Middle frontal gyrus (tissue), 1 donor: ENCODE measurements at regions not wholly inside any gene's neighbourhood (a gene's known extent, or its start where the extent isn't known, plus 50 kb on each side); places are given as distances from the start of the nearest gene placed in this dataset.
"Not testable (repeated sequence)": the region's sequence is repeated elsewhere in the genome, so short reads cannot be mapped to it uniquely, and the experiment has no call there.

Experiments
- DNase-seq: peaks from one replicate; pipeline ENCODE4 v3.0.0-alpha.2; 2015; ENCODE audit warnings: low spot score; ENCODE audit errors: extremely low spot score

DNA sequence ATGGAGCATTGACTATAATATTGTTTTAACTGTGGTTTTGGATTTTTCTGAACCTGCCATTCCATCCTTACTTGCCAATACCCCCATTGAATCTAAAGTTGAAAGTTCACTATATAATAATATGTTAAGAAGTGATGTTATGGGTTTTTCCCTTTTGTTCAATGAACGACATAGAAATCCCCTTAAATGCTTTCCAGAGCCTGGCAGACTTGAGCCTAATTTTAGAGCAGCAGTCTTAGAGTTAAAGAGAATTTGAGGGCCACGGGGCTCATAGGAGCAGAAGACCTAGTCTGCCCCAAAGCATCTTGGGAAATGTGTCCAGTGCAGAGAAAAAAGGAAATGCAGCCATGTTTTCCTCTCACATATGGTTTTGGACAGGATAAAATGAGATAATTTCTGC, 146.1 kb upstream of the SLC44A1 start:
- DNase-seq = no peak

DNA sequence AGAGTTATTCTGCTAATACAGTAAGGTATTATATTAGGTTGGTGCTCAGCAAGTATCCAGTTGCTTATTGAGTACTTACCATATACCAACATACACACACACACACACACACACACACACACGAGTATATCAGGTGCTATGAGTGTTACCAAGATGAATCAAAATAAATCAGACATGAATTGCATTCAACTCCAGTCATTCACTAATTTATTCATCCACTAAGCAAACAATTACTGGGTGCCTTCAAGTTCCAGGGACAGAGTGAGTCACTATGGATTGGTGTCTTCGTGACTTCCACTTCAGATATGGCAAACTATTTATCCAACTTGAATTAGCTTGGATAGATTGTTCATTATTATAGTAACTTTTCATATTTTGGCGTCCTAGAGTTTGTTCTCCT, 140.7 kb upstream of the SLC44A1 start:
- DNase-seq = no peak

DNA sequence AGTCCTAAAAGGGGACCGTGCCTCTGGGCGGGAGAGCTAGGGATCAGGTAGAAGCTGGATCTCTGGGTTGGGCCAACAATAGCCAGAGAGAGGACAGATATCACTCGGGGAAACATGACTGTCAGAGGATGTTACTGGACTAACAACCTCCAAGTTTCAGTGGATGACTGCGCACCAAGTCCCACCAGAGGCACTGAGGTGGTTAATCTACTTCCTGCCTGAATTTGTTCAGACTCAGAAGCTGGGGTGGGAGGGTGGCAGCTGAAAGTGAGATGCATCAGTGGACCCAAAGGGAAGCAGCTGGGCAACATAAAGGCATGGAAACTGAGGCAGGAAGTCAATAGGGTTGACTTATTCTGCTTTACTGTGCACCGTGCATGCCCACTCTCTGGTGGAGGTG, 130.1 kb upstream of the SLC44A1 start:
- no peak for DNase-seq

DNA sequence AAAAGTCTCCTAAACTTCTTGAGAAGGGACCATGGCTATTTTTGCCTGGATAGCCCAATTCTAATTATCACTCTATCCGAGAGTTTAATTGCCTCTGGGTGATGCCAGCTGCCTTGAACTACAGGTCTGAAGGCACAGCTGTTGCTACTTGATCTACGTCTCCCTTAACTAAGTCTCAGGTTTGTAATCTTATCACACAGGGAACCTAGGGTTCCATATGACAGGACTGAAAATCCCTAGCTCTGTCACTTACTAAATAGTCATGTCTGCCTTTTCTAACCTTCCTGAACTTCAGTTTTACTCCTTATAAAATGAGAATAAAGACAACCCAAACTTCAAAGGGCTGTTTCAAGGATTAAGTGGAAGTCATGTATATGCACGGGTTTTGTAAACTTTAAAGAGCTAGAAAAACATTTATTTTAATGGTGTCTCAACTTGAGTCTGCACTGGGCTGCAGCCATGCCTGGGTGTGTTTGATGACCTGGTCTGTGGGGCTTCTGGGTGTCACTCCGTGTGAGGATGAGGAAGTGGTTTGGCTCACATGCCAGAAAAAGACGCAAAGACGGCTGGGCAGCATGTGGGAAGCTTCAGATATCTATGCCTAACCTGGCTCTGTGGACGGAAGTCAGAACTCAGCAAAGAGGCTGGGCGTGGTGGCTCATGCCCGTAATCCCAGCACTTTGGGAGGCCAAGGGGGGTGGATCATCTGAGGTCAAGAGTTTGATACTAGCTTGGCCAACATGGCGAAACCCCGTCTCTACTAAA, 129.3 kb upstream of the SLC44A1 start:
- DNase-seq = no peak

DNA sequence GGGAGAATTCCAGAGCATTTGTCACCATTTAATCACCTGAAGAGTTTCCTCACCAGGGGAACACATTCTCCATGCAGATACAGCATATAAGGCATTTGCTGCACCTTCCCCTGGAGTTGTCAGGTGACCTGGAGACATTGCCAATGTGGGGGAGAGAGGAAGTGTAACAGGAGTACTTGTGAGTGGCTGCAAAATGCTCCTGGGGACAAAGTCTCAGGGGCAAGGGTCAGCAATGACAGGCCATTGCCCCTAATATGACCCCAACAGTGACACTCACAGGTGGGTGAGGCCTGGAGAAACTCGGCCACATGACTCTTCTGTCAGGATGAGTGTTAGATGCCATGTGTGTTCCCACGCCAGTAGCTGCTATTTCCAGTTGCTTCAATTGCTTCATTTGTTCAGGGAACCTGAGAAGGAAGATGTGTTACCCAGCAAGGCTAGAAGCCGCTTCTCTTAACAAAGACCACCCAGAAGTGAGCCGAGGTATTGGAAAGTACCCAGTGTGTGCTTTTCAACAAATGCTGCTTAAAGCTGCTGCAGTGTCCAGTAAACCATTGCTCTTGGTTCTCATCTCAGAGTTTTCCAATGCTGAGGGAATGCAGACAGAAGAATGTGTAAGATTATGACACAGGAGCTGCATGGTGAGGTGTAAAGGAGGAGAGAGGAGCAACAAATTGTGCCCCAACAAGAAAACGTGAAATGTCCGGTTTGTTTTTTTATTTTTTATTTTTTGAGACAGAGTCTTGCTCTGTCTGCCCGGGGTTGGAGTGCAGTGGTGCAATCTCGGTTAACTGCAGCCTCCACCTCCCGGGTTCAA, 128.2 kb upstream of the SLC44A1 start:
- DNase-seq = no peak

DNA sequence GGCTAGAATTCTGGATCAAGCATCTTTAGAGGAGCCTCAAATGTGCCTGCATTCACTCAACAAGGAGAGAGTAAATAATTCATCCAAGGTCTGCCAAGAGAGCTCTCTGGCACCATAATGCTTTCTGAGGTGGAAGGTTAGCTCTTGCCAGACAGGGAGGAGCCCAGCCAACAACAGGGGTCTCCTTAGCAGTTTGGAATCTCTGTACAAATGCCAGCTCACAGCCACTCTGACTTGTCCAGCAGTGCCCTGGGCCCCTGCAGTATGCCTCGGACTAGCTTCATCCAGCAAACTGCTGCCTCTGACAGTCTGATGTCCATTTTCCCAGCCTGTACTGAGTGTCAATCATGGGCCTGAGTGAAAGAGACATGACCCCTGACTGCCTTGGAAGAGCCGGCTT, 127.2 kb upstream of the SLC44A1 start:
- DNase-seq = no peak

DNA sequence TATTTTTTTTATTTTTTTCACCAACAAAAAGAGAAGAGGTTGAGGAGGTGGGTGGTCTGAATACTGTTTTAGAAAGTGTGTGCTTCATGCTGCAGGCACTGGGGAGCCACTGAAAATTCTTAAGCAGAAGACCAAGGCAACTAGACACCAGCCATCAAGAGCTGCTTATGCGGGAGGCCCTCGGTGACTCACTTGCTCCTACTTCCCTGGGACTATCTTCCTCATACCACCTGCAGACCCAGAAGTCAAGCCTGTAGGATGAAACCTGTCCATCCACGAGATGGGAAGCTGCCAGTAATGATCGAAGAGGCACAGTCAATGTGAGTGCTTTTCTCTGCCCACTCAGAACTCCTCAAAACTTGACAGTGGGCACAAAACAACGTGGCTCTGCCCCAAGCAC, 125.8 kb upstream of the SLC44A1 start:
- DNase-seq = no peak

DNA sequence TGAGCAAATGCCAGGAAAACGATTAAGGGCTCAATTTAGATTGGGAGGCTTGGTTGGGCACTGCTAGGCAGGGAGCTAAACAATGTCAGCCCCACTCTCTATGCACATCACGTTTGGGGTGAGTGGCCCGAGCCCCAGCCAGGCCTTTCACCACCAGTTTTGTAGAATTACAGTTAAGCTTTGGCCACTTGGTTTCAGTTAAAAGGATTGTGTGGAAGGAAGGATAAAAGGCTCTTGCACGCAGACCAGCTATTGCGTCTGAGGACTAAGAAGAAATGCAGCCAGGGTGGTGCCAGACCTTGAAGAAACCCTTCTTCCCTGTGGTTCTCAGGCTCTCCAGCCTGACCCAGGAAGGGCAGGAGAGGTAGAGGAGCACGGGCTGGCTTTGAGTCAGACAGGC, 125.3 kb upstream of the SLC44A1 start:
- DNase-seq = peak; percentile 42

DNA sequence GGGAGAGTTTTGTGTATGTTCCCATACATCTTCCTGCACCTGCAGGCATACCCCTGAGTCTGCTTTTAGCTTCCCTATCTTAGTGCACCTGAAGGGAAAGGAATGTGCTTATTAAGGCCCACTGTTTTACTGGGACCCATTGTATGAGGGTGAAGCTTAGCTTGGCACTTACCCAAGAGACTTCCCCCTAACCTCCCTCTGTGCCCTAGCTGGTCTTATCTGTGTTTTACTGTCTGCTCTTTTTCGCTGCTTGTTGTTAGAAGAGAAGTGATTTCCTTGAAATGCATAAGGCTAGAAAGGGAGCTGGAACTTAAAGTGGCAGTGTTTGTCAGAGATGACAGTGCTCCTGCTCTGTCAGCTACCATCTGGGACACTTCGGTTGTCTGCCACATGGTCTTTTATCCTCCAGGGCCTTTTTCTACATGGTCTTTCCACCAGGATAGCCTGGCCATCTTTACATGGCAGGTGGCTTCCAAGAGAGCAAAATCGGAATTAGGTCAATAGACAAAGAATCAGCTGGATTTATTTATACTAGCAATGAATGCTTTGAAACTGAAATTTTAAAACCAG, 122.5 kb upstream of the SLC44A1 start:
- no peak for DNase-seq

DNA sequence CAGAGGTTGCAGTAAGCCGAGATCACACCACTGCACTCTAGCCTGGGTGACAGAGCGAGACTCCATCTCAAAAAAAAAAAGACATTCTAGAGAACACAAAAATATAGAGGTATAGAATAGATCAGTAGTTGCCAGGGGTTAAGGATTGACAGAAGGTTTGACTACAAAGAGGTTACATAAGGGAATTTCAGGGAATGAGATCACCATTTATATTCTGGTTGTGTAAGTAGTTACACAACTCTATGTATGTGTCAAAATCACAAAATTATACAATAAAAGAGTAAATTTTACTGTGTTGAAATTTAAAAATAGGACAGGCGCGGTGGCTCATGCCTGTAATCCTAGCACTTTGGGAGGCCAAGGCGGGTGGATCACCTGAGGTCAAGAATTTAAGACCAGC, 119.9 kb upstream of the SLC44A1 start:
- not testable (repeated sequence) for DNase-seq

DNA sequence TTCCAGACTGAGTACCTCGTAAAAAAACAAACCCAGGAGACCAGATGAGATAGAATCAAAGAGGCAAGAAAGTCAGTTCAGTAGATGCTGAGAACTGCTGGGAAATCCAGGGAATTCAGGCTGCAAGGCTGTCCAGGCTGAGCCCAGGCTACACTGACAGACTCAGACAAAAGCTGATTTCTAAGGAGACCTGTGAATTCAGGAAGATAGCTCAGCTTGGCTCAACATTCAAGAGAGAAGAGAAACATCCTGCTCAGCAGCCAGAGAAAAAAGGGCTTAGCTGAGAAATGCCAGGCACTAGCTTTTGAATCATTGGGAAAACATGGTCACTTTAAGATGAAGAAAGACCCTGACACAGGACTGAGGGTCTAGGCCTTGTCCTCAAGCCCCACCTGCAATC, 118.2 kb upstream of the SLC44A1 start:
- DNase-seq = no peak

DNA sequence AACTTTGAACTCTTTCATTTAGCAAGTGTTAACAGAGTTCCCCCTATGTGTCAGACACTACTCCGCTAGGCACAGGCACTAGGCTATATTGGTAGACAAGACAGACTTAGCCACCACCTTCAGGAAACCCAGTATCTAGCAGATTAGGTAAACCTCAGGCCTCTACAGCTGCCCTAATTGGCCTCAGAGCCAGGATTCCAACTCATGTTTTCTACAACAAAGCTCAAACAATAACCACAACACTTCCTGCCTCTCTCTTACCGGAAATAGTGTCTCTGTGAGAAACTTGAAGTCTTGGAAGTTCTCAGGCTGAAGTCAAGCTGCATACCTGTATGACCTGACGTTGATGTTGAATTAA, 116.6 kb upstream of the SLC44A1 start:
- DNase-seq = no peak

DNA sequence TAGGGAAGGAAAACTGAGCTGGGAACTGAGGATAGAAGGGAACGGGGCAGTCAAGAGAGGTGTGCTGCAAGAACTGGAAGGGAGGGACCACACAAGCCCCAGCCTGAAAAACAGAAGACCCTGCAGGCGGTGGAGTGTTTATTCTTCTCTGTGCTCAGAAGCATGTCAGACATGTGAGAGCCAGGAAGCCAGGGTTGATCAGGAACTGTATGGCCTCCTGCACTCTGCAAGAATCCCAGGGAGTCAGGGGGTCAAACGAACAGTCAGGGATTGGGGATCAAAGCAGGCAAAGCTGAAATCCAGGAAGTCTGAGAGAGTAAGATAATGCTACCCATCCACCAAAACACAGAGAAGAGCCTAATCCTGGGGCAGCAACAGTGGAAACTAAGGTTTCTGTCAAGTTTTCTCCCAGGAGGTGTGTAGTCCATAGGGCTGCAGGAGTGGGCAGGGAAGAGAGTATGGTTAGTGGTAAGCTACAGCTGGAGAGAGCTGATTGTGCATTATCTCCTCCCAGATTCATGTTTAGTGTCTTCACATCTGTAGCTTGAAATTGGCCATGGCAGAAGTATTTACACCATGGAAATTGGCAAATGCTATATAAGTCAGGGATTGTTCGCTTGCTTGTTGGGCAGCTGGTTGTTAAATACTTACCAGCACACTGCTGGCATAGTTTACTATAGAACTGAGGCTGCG, 115.4 kb upstream of the SLC44A1 start:
- DNase-seq = no peak

DNA sequence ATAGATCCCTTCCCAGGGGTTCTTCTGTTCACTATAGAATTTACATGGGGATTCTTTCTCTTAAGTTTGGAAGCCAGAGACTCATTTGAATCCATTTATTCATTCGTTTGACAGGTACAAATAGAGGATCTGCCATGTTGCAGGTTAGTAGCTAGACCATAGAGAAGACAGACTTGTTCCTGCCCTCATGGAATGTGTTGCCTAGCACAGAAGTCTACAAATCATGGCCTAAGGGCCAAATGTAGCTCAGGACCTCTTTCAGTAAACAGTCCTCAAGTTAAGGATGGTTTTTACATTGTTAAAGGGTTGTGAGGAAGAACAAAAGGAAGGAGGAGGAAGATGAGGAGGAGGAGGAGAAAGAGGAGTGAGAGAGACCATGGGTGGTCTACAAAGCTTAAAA, 114.7 kb upstream of the SLC44A1 start:
- DNase-seq = no peak

DNA sequence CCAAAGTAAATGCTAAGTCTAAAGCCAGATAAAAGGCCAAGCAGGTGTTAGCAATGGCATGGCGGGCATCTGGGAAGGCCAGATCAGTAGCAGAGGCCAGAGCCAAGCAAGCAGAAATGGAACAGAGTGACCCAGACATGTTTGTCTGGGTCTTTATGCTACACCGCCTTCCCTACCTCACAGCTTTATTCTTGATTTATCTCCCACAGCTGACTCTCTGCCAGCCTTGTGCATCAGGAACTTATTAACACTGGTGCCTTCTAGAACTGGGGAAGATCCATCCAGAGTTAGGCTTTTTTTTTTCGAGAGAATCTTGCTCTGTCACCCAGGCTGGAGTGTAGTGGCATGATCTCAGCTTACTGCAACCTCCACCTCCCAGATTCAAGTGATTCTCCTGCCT, 112.5 kb upstream of the SLC44A1 start:
- no peak for DNase-seq

DNA sequence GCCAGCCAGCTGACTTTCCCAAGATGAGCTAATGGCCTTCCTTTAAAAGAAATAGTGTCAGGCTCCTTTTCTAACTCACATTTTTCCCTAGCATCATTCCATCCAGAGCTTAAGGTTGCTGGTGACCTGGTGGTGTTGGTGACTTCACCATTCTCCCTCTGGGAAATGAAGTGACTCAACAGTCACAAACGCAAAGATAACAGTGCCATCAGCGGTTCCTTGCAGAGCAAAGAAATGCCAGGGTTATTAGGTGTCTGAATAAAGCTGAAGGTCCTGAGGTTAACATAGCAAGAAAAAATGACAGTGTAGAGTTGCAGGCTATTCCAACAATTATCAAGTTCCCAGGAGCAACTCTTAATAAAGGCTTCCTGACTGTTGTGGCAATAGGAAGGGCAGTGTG, 111.8 kb upstream of the SLC44A1 start:
- DNase-seq = no peak

DNA sequence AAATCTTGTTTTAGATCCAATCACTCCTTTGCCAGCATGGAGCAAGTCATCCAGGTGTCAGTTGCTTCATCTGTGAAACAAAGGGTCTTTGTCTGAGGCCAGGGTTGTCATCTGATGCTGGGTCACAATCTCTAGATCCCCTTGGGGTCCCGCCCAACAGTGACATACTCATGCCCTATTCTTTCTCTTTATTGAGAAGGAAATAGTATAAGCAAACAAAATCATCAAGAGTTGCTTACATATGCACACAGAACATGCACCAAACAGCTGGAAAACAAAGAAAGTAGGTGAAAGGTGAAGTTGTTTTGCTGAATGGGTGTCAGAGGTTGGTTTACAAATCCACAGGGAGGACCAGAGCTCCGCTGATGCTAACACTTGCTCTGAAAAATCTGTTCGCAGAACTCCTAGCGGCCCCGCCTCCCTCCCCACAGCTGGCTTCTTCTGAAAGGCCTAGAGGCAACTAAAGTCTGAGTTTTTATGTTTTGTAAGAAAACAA, 106.1 kb upstream of the SLC44A1 start:
- no peak for DNase-seq

DNA sequence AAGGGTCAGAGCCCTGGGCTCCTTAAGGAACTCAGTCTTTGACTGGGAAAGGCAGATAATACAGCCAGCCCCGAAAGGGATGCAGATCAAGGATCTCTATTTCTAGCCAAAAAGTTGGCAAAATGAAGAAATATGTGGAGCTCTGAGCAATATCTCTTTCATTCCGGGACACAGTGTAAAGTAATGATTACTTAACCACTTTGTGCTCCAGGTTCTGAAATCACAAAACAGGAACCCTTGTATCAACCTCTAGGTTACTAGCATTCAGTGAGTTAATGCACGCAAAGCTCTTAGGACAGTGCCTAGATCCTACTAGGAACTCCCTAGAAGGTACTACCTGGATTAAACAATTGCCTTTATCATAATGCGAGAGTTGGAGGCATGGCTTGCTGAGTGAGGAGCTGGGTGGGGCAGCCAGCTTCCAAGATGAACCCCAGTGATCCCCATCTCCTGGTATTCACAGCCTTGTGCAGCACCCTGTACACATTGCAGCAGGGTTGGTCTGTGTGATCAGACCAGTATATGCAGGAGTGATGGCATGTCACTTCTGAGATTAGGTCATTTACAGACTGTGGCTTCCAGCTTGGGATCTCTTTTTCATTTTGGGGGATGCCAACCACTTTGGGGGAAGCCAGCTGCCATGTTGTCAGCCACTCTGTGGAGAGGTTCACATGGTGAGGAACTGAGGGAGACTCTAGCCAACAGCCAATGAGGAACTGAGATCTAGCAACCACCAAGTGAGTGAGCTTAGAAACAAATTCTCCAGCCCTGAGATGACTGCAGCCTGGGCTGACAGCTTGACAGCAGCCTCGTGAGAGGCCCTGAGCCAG, 103.1 kb upstream of the SLC44A1 start:
- no peak for DNase-seq

DNA sequence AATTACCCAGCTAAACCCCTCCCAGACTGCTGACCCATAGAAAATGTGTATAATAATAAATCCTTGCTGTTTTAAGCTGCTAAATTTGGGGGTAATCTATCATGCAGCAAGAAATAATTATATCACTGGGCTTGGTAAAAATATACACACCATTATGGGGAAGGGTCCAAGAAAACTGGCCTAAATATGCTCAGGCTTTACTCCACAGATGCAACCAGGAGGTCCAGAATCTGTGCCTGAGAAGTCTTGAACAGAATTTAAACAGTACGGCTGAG, 102.5 kb upstream of the SLC44A1 start:
- DNase-seq = no peak

DNA sequence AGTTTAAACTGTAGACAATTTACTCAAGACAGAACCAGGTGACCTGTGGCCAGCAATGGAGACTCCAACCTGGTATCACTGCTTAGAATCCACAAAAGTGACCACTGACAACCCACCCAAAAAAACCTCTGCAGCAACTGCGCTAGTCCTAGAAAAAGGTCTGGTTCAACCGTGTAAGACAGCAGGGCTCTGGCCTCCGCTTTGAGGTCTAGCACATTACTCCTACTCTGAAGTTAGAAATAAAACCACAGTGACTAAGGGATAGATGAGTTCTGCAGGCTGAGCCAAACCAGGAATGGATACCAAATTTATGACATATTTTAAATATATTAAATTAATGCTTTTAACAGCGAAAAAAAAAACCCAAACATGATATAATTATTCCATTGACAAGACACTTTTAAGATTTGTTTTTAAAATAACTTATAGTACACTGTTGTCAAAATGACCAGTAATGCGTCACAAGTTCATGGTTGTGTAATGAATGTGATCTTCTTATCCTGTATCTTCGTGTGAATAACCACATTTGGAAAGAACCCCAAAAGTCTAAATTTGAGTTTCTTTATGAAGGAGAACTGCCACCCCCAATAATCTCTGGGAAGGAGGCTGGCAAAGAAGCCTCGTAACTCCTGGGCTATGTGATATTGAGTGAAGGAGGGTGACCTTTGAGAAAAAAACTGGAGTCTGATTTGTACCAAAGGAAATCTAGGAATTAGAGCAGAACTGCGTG, 101.9 kb upstream of the SLC44A1 start:
- no peak for DNase-seq

DNA sequence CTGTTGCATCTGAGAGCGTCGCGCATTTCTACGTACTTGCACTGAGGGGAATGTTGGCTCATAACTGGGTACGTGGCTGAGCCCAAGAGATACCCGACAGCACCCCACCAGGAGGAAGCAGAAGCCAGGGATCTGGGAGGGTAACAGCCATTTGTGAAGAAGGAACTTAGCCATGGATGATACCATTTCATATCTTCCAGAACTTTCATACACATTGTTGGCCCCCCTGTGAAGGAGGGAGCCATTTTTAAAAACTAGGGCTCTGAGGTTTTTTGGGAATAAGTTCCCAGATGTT, 101.4 kb upstream of the SLC44A1 start:
- DNase-seq = no peak
